Osteoblast (primary cell): ENCODE measurements at regions not wholly inside any gene's neighbourhood (a gene's known extent, or its start where the extent isn't known, plus 50 kb on each side); places are given as distances from the start of the nearest gene placed in this dataset.

ENCODE experiments used
- DNase-seq: peaks from one replicate; pipeline ENCODE4 v3.0.0; 2011; ENCODE audit warnings: low spot score, mixed read lengths; ENCODE audit not compliant: insufficient read length; ENCODE audit errors: missing footprints
- H2AFZ ChIP-seq: 2 replicates; pipeline ENCODE4 v1.6.0; 2011; ENCODE audit warnings: mild to moderate bottlenecking, low read length
- H3K27ac ChIP-seq: 2 replicates; pipeline ENCODE4 v1.5.1; 2011; ENCODE audit warnings: mild to moderate bottlenecking, low read depth, low read length, moderate library complexity
- H3K27me3 ChIP-seq: 2 replicates; pipeline ENCODE4 v1.6.0; 2012; ENCODE audit warnings: mild to moderate bottlenecking, control low read depth, inconsistent platforms, low read length, moderate library complexity; ENCODE audit not compliant: insufficient read depth
- H3K36me3 ChIP-seq: 2 replicates; pipeline ENCODE4 v1.5.1; 2011; ENCODE audit warnings: mild to moderate bottlenecking, low read length, control low read depth, moderate library complexity; ENCODE audit not compliant: insufficient read depth
- H3K4me1 ChIP-seq: 2 replicates; pipeline ENCODE4 v1.5.1; 2011; ENCODE audit warnings: mild to moderate bottlenecking, low read length, control low read depth, moderate library complexity; ENCODE audit not compliant: insufficient read depth
- H3K4me2 ChIP-seq: 2 replicates; pipeline ENCODE4 v1.6.0; 2011; ENCODE audit warnings: mild to moderate bottlenecking, low read length; ENCODE audit not compliant: insufficient read depth
- H3K4me3 ChIP-seq: fragments of 200-600 bp; sonication (generic); 3 replicates; pipeline ENCODE4 v1.5.1; 2012; ENCODE audit warnings: mild to moderate bottlenecking, low read length, inconsistent platforms; ENCODE audit not compliant: insufficient read depth
- H3K79me2 ChIP-seq: 2 replicates; pipeline ENCODE4 v1.6.0; 2012; ENCODE audit warnings: mild to moderate bottlenecking, low read length, control low read depth, inconsistent platforms; ENCODE audit not compliant: insufficient read depth
- H3K9me3 ChIP-seq: 2 replicates; pipeline ENCODE4 v1.5.1; 2011; ENCODE audit warnings: low read depth, low read length, control low read depth
- H4K20me1 ChIP-seq: 2 replicates; pipeline ENCODE4 v1.6.0; 2012; ENCODE audit warnings: mild to moderate bottlenecking, low read length, control low read depth; ENCODE audit not compliant: insufficient read depth
- CTCF ChIP-seq: IDR thresholded peaks from 2 replicates; pipeline ENCODE4 v1.5.1; 2011; ENCODE audit warnings: mild to moderate bottlenecking, low read depth, low read length, moderate library complexity; ENCODE audit errors: extremely low read depth

GRCh38 chr13:22655106-22655852, 525.5 kb upstream of the SGCG start:
- Histone ChIP-seq H3K4me1 (no peaks in the 10 kb centered on the region), H3K4me3 (no peak overlapping the region), H3K27me3 (no peaks in the 10 kb centered on the region), H3K4me2 (no peak overlapping the region), H4K20me1 (no peaks in the 10 kb centered on the region), H3K36me3 (no peaks in the 10 kb centered on the region), H3K9me3 (peaks cover 4% of the 10 kb centered on the region), H3K27ac (no peak overlapping the region), H3K79me2 (no peaks in the 10 kb centered on the region), H2AFZ (no peak overlapping the region)
- no peak for TF ChIP-seq CTCF
- DNase-seq: no peak

- no peak overlapping the region for H2AFZ ChIP-seq
- H3K27ac ChIP-seq: no peak overlapping the region
- no peaks in the 10 kb centered on the region for H3K79me2 ChIP-seq
- no peak for TF ChIP-seq CTCF
- no peak for DNase-seq
- no peak overlapping the region for H3K4me3 ChIP-seq
- H3K27me3 ChIP-seq: no peaks in the 10 kb centered on the region
- no peaks in the 10 kb centered on the region for H4K20me1 ChIP-seq
- no peaks in the 10 kb centered on the region for H3K9me3 ChIP-seq
- no peaks in the 10 kb centered on the region for H3K36me3 ChIP-seq
- no peak overlapping the region for H3K4me2 ChIP-seq
- H3K4me1 ChIP-seq: no peaks in the 10 kb centered on the region
Observed at GRCh38 chr13:22662771-22663170, 518.0 kb upstream of the SGCG start.

- Histone ChIP-seq H4K20me1 (no peaks in the 10 kb centered on the region), H3K4me2 (no peak overlapping the region), H3K36me3 (no peaks in the 10 kb centered on the region), H3K79me2 (no peaks in the 10 kb centered on the region), H2AFZ (no peak overlapping the region), H3K4me1 (no peaks in the 10 kb centered on the region), H3K27me3 (no peaks in the 10 kb centered on the region), H3K27ac (no peak overlapping the region), H3K9me3 (no peaks in the 10 kb centered on the region), H3K4me3 (no peak overlapping the region)
- TF ChIP-seq CTCF: no peak
- no peak for DNase-seq
Observed at GRCh38 chr13:22665506-22665905, 515.3 kb upstream of the SGCG start.

- Histone ChIP-seq H3K36me3 (no peaks in the 10 kb centered on the region), H3K27ac (no peak overlapping the region), H4K20me1 (no peaks in the 10 kb centered on the region), H3K9me3 (no peaks in the 10 kb centered on the region), H2AFZ (no peak overlapping the region), H3K4me2 (no peak overlapping the region), H3K4me3 (no peak overlapping the region), H3K4me1 (no peaks in the 10 kb centered on the region), H3K27me3 (no peaks in the 10 kb centered on the region), H3K79me2 (no peaks in the 10 kb centered on the region)
- DNase-seq: no peak
- TF ChIP-seq CTCF: no peak
Observed at GRCh38 chr13:22690756-22691155, 490.0 kb upstream of the SGCG start.
